ENCODE measurements at regions not wholly inside any gene's neighbourhood (a gene's known extent, or its start where the extent isn't known, plus 50 kb on each side); places are given as distances from the start of the nearest gene placed in this dataset.

- ChIA-PET CTCF (no interaction called here), POLR2A (no interaction called here)
Measured at GRCh38 chr13:100941377-100942368, 267.1 kb upstream of the TMTC4 start.

GRCh38 chr13:100940658-100941057, 266.1 kb upstream of the TMTC4 start:
- ChIA-PET POLR2A (no interaction called here), CTCF (no interaction called here)

DNA sequence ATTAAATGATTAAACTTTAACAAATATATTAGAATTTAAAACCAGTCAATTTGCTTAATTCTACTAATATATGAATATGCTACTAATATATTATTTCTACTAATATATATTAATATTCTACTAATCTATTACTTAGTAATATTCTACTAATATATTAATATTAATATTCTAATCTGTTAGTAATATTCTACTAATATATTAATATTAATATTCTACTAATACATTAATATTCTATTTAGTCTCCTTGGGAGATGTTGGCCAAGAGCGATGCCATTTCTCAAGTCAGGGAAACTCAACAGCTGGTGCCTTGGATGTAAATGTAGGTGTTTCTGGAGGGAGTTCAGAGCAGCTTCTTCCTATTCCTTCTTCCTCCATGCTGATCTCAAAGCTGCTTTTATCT, 259.2 kb upstream of the TMTC4 start:
- POLR2A ChIA-PET = no interaction called here
- CTCF ChIA-PET = no interaction called here

GRCh38 chr13:100922599-100922998, 248.0 kb upstream of the TMTC4 start:
- ChIA-PET POLR2A (no interaction called here), CTCF (no interaction called here)

DNA sequence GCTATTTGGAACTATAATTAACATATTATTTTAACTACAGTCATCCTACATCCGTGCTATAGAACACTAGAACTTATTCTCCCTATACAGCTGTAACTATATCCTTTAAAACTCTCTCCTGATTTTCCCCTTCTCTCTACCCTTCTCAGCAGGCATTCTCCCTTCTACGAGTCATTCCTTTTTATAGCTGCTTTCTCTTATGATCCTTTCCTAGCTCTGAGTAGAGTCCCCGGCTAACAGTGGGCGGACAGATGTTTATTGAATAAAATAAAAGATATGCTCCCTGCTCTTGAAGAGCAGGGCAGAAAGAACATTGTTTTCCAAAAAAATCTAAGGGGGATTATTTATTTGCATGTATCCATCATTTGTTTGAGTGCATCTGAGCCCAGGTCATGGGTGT, 246.5 kb upstream of the TMTC4 start:
- ChIA-PET CTCF (no interaction called here), POLR2A (no interaction called here)

GRCh38 chr13:100917011-100917410, 242.4 kb upstream of the TMTC4 start:
- ChIA-PET POLR2A (no interaction called here), CTCF (no interaction called here)

- POLR2A ChIA-PET = no interaction called here
- CTCF ChIA-PET = no interaction called here
Measured at GRCh38 chr13:100913143-100913542, 238.5 kb upstream of the TMTC4 start.

DNA sequence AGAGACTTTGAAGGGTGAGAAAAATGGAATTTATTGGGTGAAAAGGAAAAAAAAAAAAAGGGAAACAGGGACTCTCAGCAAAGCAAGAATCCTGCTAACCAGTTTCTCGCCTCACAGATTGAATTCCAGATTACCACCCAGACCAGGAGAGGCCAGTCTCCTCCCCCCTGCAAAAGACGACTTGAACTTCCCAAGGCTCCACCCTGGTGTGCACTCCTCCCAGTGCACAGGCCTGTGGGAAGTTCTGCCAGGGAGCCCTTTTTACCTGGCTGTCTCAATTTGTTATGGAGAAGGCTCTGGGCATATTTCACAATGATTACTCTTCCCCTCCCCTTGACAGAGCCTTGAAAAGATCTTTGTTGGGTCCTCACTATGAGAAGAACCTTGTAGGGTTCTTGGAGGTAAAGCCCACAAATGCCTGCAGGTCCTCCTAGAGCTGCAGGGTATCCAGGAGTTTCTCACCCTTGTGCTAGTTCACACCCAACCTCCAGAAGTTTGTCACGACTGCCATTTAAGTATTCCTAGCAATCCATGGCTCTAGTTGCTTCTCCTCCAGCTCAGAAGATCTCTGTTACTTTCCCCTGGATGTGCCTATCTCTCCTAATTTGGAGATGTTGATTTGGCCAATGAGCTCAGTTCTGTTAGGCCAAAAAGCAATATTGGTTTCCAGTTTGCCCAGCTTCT, 229.8 kb upstream of the TMTC4 start:
- ChIA-PET CTCF (no interaction called here), POLR2A (no interaction called here)

DNA sequence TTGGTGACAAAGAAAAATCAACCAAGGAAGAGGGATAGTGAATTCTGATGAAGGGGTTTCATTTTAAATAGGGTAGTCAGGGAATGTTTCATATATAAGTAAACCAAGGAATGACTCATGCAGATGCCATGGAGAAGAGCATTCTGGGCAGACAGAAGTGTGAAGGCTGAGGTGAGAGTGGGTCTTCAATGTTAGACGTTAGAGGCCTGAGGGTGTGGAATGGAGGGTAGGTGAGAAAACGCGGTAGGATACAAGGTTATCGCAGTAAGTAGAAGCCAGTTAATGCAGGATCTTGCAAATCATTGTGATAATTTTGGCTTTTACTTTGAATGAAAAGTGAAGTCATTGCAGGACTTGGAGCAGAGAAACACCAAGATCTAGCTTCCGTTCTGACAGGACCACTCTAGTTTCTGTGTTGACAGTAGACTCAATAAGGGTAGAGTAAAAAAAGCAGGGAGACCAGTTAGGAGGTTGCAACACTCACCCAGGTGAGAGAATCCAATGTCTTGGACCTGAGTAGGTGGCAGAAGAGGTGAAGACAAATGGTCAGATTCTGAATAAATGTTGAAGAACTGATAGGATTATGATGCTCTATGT, 225.2 kb upstream of the TMTC4 start:
- ChIA-PET POLR2A (no interaction called here), CTCF (no interaction called here)

DNA sequence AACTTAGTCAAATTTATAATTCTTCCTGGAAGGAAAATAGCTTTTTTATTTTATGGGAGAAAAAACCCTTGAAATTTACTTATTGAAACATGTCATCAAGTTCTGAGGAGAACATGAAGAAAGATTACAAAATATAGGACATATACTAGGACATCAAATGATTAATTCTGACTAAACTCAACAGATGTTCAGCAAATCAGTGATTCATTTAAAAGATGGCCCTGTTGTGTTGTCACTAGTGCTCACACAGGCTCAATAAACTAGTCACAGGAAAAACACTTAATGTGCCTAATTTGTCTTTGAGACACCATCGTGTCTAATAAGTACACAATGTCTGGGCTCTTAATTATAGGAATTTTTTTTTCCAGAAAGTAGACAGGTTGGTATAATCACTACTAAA, 223.8 kb upstream of the TMTC4 start:
- ChIA-PET POLR2A (no interaction called here), CTCF (no interaction called here)

- POLR2A ChIA-PET = no interaction called here
Measured at GRCh38 chr13:100895651-100896050, 221.1 kb upstream of the TMTC4 start.

GRCh38 chr13:100892981-100893380, 218.4 kb upstream of the TMTC4 start:
- ChIA-PET POLR2A (no interaction called here), CTCF (no interaction called here)

More at GRCh38 chr13:100895651-100896050, 221.1 kb upstream of the TMTC4 start:
- CTCF ChIA-PET = no interaction called here

DNA sequence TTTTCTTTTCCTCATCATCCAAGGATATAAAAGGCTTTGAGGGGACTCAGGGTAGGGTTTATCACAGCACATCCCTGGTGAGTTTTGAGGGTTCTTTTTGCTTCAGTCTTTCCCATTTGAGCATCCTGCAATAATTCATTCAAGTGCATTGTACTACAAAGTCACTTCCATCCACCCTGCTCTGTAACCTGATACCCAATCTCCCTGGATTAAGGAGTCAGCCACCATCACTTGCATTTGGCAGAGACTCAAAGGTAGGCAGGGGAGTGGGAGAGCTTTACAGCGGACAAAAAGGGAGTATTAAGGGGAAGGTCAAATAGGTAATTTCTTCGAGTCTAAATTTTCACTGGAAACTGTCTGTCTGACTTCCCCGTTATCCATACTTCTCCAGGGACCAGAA, 216.1 kb upstream of the TMTC4 start:
- ChIA-PET CTCF (no interaction called here), POLR2A (no interaction called here)

- POLR2A ChIA-PET = no interaction called here
- CTCF ChIA-PET = no interaction called here
Measured at GRCh38 chr13:100887729-100888151, 213.1 kb upstream of the TMTC4 start.

- CTCF ChIA-PET = no interaction called here
Measured at GRCh38 chr13:100883453-100883852, 208.9 kb upstream of the TMTC4 start.

GRCh38 chr13:100881291-100881864, 206.8 kb upstream of the TMTC4 start:
- POLR2A ChIA-PET = no interaction called here
- CTCF ChIA-PET = no interaction called here

More at GRCh38 chr13:100883453-100883852, 208.9 kb upstream of the TMTC4 start:
- POLR2A ChIA-PET = no interaction called here

- CTCF ChIA-PET = no interaction called here
Measured at GRCh38 chr13:100880166-100880565, 205.6 kb upstream of the TMTC4 start.

GRCh38 chr13:100879255-100879654, 204.7 kb upstream of the TMTC4 start:
- ChIA-PET POLR2A (no interaction called here), CTCF (no interaction called here)

More at GRCh38 chr13:100880166-100880565, 205.6 kb upstream of the TMTC4 start:
- POLR2A ChIA-PET = no interaction called here

- ChIA-PET CTCF (no interaction called here), POLR2A (interaction anchor here (0.6 kb wide), 1 partner anchor 9 kb away, joined by 5 read pairs; no protein-coding TSS in a partner anchor)
Measured at GRCh38 chr13:100876044-100876403, 201.4 kb upstream of the TMTC4 start.

DNA sequence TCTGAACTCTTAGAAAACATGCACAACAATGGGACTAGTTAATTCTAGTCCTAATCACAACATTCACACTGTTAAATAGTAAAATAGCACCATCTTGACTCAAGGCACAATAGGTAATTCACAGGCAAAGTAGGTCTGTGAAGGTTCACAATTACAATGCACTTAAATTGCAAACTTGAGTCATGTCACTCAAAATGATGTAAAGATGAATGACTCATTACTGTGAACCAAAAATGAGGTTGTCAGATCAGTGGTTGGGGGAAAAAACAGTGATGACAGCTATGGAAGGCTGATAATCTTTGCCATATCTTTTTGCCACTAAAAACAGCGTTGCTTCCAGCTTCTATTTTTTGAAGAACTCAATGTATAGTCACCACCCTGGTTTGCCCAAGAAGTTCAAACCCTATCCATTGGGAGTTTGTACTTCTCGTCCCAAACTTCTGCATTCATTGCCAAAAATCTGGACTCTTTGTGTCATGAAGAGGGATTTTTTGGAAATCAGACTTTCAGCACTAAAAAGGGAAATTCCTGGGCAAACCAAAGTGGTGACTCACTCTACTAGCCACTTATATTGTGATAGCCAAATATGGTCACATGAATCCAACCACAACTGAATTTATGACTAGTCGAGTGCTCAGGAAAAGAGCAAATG, 200.9 kb upstream of the TMTC4 start:
- ChIA-PET CTCF (no interaction called here), POLR2A (interaction anchor here (0.6 kb wide), 1 partner anchor 9 kb away, joined by 5 read pairs; no protein-coding TSS in a partner anchor)
